ENCODE measurements at regions not wholly inside any gene's neighbourhood (a gene's known extent, or its start where the extent isn't known, plus 50 kb on each side); places are given as distances from the start of the nearest gene placed in this dataset.

GRCh38 chr10:2878818-2879217 is 188.5 kb upstream of the PFKP start:
- DNase-seq: no peak
- TF ChIP-seq CTCF (IDR thresholded peaks at IDR 0.05): no peak
- no peak for TF ChIP-seq POLR2A (IDR thresholded peaks at IDR 0.05)
- Histone ChIP-seq H3K27me3 (no peaks in the 10 kb centered on the region), H3K9me3 (no peaks in the 10 kb centered on the region), H3K4me3 (no peak overlapping the region), H3K27ac (no peak overlapping the region), H3K36me3 (no peaks in the 10 kb centered on the region), H3K4me1 (no peaks in the 10 kb centered on the region)

- no peaks in the 10 kb centered on the region for H3K36me3 ChIP-seq
- no peak overlapping the region for H3K27ac ChIP-seq
- no peak overlapping the region for H3K4me3 ChIP-seq
- no peak for TF ChIP-seq POLR2A (IDR thresholded peaks at IDR 0.05)
- no peak for TF ChIP-seq CTCF (IDR thresholded peaks at IDR 0.05)
- H3K9me3 ChIP-seq: no peaks in the 10 kb centered on the region
- no peak for DNase-seq
- H3K4me1 ChIP-seq: no peaks in the 10 kb centered on the region
- H3K27me3 ChIP-seq: no peaks in the 10 kb centered on the region
Observed at GRCh38 chr10:2876032-2876431, 191.3 kb upstream of the PFKP start.

- no peak overlapping the region for H3K4me3 ChIP-seq
- H3K36me3 ChIP-seq: no peaks in the 10 kb centered on the region
- DNase-seq: no peak
- H3K27me3 ChIP-seq: no peaks in the 10 kb centered on the region
- no peaks in the 10 kb centered on the region for H3K4me1 ChIP-seq
- no peaks in the 10 kb centered on the region for H3K9me3 ChIP-seq
- TF ChIP-seq POLR2A (IDR thresholded peaks at IDR 0.05) (no peak), CTCF (IDR thresholded peaks at IDR 0.05) (no peak)
- no peak overlapping the region for H3K27ac ChIP-seq
Observed at GRCh38 chr10:2874963-2875362, 192.4 kb upstream of the PFKP start.

GRCh38 chr10:2873769-2874168 is 193.6 kb upstream of the PFKP start:
- no peak for TF ChIP-seq POLR2A (IDR thresholded peaks at IDR 0.05)
- no peak for TF ChIP-seq CTCF (IDR thresholded peaks at IDR 0.05)
- Histone ChIP-seq H3K4me3 (no peak overlapping the region), H3K9me3 (no peaks in the 10 kb centered on the region), H3K4me1 (no peaks in the 10 kb centered on the region), H3K27me3 (no peaks in the 10 kb centered on the region), H3K27ac (no peak overlapping the region), H3K36me3 (no peaks in the 10 kb centered on the region)
- DNase-seq: no peak

- H3K27ac ChIP-seq: no peak overlapping the region
- TF ChIP-seq POLR2A (IDR thresholded peaks at IDR 0.05) (no peak), CTCF (IDR thresholded peaks at IDR 0.05) (no peak)
- H3K27me3 ChIP-seq: no peaks in the 10 kb centered on the region
- H3K9me3 ChIP-seq: no peaks in the 10 kb centered on the region
- no peak for DNase-seq
- no peaks in the 10 kb centered on the region for H3K4me1 ChIP-seq
- no peaks in the 10 kb centered on the region for H3K36me3 ChIP-seq
- H3K4me3 ChIP-seq: no peak overlapping the region
Observed at GRCh38 chr10:2871673-2872219, 195.6 kb upstream of the PFKP start.

GRCh38 chr10:2870654-2871053 is 196.7 kb upstream of the PFKP start:
- Histone ChIP-seq H3K27me3 (no peaks in the 10 kb centered on the region), H3K4me1 (no peaks in the 10 kb centered on the region), H3K4me3 (no peak overlapping the region), H3K9me3 (no peaks in the 10 kb centered on the region), H3K36me3 (no peaks in the 10 kb centered on the region), H3K27ac (no peak overlapping the region)
- TF ChIP-seq CTCF (IDR thresholded peaks at IDR 0.05): no peak
- no peak for TF ChIP-seq POLR2A (IDR thresholded peaks at IDR 0.05)
- no peak for DNase-seq
